ENCODE measurements at regions not wholly inside any gene's neighbourhood (a gene's known extent, or its start where the extent isn't known, plus 50 kb on each side); places are given as distances from the start of the nearest gene placed in this dataset.
"Not testable (repeated sequence)": the region's sequence is repeated elsewhere in the genome, so short reads cannot be mapped to it uniquely, and the experiment has no call there.

DNA sequence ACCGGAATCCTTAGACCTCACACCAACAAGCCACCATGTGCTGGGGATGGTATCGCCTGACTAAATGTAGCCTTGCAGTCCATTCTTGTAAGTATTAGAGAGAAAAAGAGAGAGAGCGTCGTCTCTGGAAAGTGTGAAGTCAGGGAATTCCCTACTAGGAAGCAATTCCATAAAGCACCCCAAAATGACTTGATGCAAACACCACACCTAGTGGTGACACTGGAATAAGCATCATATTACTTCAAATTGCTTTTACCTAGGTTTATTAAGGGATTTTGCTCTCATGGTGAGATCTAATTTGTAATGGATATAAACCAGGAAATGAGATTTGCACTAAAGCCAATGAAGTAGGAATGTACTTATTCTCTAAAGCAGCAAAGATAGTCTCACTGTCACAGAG is 111.4 kb upstream of the METTL9 start:
- H3K27me3 Mint-ChIP-seq (ENCODE audit: low read depth); H3K4me3 Mint-ChIP-seq (ENCODE audit: low read depth); H3K9me3 Mint-ChIP-seq; DNase-seq (ENCODE audit: low spot score); H3K4me1 Mint-ChIP-seq (ENCODE audit: low read depth); H3K27ac Mint-ChIP-seq; H3K36me3 Mint-ChIP-seq (ENCODE audit: low read depth); intact Hi-C loops (cut with micrococcal nuclease): not testable (repeated sequence)

DNA sequence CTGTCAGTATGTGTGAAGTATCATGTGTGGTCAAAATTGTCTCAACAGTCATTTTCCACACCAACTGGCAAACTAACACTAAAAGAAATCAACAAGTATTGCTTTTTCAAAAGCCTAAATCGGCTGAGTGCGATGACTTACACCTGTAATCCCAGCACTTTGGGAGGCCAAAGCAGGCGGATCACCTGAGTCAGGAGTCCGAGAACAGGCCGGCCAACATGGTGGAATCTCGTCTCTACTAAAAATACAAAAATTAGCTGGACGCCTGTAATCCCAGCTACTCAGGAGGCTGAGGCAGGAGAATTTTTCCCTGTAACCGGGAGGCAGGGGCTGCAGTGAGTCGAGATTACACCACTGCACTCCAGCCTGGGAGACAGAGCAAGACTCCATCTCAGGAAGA is 100.3 kb upstream of the METTL9 start:
- H3K36me3 Mint-ChIP-seq (ENCODE audit: low read depth), result peaks cover 12% of the 10 kb centered on the region
- H3K4me1 Mint-ChIP-seq (ENCODE audit: low read depth); H3K27ac Mint-ChIP-seq; intact Hi-C loops (cut with micrococcal nuclease); H3K27me3 Mint-ChIP-seq (ENCODE audit: low read depth); H3K9me3 Mint-ChIP-seq; H3K4me3 Mint-ChIP-seq (ENCODE audit: low read depth): not testable (repeated sequence)
- DNase-seq (ENCODE audit: low spot score), result peak; percentile 7

DNA sequence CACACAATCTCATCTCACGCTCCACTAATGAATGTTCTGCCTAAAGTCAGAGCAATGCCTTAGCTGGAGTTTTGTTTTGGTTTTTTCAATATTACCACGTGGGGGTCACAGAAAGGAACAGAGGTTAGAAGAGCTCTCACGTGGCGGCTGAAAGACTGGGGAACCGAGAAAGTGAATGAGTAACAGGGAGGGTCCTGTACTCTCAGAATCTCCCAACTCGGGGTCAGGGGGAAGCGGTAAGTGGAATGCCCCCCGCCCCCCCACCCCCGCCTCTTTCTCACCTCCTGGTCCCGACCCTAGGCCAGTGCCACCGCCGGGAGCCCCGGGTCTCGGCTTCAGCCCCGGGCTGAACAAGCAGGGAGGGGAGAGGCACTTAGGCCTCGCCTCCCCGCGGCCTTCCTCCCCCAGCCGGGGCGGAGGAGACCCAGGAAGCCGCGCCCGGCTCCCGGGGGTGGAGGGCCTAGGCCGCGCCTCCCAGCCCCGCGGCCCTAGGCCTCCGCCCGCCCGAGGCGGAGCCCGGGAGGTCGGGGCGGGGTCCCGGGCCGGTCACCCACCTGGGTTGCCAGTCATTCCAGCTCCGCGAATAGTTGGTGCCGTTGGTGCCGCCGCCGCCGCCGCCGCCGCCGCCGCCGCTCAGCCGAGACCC is 98.0 kb upstream of the METTL9 start:
- H3K9me3 Mint-ChIP-seq; intact Hi-C loops (cut with micrococcal nuclease); H3K27me3 Mint-ChIP-seq (ENCODE audit: low read depth); H3K4me1 Mint-ChIP-seq (ENCODE audit: low read depth): not testable (repeated sequence)
- peak overlapping the region; percentile 88 for H3K27ac Mint-ChIP-seq
- H3K4me3 Mint-ChIP-seq (ENCODE audit: low read depth), result peak overlapping the region; percentile 85
- H3K36me3 Mint-ChIP-seq (ENCODE audit: low read depth), result peaks cover 16% of the 10 kb centered on the region
- DNase-seq (ENCODE audit: low spot score), result peak; percentile 77

DNA sequence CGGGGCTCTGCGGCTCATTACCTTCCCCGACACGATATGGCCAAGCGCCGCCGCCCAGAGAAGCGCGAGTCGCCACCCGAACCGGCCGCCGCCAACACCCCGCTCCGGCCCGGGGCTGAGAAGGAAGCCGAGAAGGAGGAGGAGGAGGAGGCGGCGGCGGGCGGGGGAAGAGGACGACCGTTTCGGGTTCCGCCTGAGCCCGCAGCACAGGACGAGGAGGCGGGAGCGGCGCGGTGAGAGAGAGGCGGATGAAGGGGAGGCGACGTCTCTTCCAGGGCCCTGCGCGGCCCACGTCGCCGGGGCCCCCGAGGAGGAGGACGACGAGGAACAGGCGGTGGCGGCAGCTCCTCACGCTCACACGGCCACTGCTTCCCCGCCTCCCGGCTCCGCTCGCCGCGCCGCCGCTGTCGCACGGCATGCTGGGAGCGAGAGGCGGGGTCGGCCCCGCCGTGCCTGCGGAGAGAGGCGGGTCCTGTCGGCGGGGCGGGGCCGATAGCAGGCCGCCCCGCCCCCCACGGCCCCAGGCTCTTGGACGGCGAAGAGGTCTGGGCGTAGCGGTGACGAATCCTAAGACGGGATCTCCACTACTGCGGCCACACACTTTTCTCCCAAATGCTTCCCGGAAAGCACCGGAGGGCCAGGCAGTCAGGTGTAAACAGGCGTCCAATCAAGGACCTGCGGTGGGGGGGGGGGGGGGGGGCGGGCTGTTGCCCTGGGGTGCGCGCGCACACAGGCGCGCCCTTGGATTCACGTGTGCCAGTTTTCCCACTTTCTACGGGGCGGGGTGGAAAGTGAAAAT is 97.3 kb upstream of the METTL9 start:
- DNase-seq (ENCODE audit: low spot score), result peak; percentile 93
- Mint-ChIP-seq H3K27ac (peak overlapping the region; percentile 88), H3K9me3 (no peaks in the 10 kb centered on the region), H3K27me3 (ENCODE audit: low read depth) (no peaks in the 10 kb centered on the region), H3K4me3 (ENCODE audit: low read depth) (peak overlapping the region; percentile 81), H3K36me3 (ENCODE audit: low read depth) (peaks cover 22% of the 10 kb centered on the region), H3K4me1 (ENCODE audit: low read depth) (peaks cover 14% of the 10 kb centered on the region)
- intact Hi-C loops (cut with micrococcal nuclease), result no loop called here

DNA sequence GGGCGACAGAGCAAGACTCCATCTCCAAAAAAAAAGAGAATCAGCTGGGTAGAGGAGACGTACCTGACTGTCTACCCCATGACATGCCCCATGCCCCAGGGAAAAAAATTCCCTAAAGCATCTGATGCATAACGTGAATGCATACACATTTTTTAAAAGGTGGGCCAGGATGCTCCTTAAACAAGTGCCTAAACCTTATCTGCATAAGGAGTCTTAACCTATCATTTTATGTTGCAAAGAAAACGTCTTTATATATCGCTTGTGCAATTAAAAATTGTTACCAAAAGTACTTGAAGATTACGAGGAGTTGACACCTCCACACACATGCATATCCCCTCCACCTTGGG is 95.8 kb upstream of the METTL9 start:
- DNase-seq (ENCODE audit: low spot score); H3K27me3 Mint-ChIP-seq (ENCODE audit: low read depth); intact Hi-C loops (cut with micrococcal nuclease); H3K9me3 Mint-ChIP-seq: not testable (repeated sequence)
- Mint-ChIP-seq H3K4me1 (ENCODE audit: low read depth) (peaks cover 26% of the 10 kb centered on the region), H3K36me3 (ENCODE audit: low read depth) (peaks cover 36% of the 10 kb centered on the region), H3K27ac (peak overlapping the region; percentile 75), H3K4me3 (ENCODE audit: low read depth) (peak overlapping the region; percentile 26)

DNA sequence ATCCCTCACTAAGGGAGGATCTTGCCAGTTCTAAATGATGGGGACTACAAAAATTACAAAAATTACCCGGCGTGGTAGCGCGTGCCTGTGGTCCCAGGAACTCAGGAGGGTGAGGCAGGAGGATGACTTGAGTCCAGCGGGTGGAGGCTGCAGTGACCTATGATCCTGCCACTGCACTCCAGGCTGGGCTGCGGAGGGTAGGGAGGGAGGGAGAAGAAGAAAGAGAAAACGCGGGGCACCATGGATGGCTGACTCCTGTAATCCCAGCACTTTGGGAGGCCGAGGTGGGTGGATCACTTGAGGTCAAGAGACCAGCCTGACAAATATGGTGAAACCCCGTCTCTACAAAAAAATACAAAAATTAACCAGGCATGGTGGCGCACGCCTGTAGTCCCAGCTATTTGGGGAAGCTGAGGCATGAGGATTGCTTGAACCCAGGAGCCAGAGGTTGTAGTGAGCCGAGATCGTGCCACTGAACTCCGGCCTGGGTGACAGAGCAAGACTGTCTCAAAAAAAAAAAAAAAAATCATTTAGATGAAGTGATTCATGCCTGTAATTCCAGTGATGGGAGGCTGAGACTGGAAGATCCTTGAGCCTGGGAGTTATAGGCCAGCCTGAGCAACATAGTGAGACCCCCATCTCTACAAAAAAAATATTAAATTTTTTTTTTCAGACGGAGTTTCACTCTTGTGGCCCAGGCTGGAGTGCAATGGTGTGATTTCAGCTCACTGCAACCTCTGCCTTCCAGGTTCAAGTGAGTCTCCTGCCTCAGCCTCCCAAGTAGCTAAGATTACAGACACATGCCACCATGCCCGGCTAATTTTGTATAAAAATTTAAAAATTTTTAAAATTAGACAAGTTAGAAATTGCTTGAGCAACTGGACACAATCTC is 95.2 kb upstream of the METTL9 start:
- intact Hi-C loops (cut with micrococcal nuclease); H3K9me3 Mint-ChIP-seq; H3K4me3 Mint-ChIP-seq (ENCODE audit: low read depth); H3K27me3 Mint-ChIP-seq (ENCODE audit: low read depth): not testable (repeated sequence)
- Mint-ChIP-seq H3K36me3 (ENCODE audit: low read depth) (peaks cover 41% of the 10 kb centered on the region), H3K4me1 (ENCODE audit: low read depth) (peaks cover 32% of the 10 kb centered on the region), H3K27ac (peak overlapping the region; percentile 75)
- DNase-seq (ENCODE audit: low spot score), result peak; percentile 10

DNA sequence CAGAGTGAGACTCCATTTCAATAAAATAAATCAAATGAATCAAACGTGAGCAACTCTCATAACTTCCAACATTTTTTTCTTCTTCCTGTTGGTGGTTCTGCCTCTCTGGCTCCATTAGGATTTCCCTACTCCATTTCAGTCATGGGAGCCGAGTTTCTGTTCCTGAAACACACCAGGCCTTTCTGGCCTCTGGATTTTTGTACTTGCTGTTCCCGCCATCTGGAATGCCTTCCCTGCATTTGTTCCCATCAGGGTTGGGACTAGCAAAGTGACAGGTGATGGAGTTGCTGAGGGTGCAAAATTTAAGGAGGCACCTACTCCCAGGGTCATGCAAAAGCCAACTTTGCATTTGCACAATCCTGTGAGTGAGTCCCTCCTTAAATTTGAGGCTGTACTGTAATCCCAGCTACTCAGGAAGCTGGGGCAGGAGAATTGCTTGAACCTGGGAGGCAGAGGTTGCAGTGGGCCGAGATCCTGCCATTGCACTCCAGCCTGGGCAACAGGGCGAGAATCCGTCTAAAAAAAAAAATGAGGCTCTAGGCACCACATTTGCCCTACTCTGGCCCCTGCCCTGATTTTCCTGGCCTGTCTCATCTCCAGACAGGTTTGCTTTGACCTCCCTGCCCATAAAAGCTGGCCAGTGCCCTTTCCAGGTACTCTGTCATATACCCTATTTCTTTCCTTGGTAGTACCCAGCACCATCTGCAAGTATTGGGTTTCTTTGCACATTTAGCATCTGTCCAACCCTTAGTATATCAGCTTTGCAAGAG is 93.4 kb upstream of the METTL9 start:
- Mint-ChIP-seq H3K4me3 (ENCODE audit: low read depth) (peak overlapping the region; percentile 78), H3K4me1 (ENCODE audit: low read depth) (peaks cover 41% of the 10 kb centered on the region), H3K27ac (peak overlapping the region; percentile 88), H3K36me3 (ENCODE audit: low read depth) (peaks cover 55% of the 10 kb centered on the region)
- intact Hi-C loops (cut with micrococcal nuclease); H3K27me3 Mint-ChIP-seq (ENCODE audit: low read depth); H3K9me3 Mint-ChIP-seq: not testable (repeated sequence)
- DNase-seq (ENCODE audit: low spot score), result peak; percentile 7

DNA sequence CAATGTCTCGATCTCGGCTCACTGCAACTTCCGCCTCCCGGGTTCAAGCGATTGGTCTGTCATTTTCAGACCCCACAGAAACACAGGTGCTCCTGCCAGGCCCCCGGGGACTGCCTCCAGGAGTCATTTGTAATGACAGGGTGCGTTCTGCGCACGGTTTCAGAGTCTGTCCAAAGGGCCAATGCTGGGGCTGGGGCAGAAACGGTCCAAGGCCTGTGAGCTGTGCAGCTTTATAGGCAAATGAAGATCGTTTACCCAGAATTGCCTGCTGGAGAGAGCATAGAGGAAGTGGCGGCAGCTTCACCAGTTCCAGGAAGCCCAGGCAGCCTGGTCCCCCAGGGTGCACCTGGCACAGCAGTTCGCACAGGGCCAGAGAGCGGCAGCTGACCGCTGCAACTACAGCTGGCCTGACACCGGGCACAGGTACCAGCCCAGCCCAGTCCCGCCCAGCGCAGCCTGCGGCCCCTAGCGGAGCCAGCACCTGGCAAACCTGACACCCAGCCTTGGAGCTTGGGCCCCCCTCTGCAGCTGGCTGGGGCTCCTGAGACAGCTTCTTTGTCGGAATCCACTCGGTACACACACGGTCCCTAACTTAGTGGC is 92.4 kb upstream of the METTL9 start:
- peak; percentile 71 for DNase-seq (ENCODE audit: low spot score)
- Mint-ChIP-seq H3K4me1 (ENCODE audit: low read depth) (peaks cover 50% of the 10 kb centered on the region), H3K36me3 (ENCODE audit: low read depth) (peaks cover 61% of the 10 kb centered on the region), H3K4me3 (ENCODE audit: low read depth) (peak overlapping the region; percentile 78), H3K27ac (peak overlapping the region; percentile 88)
- intact Hi-C loops (cut with micrococcal nuclease); H3K9me3 Mint-ChIP-seq; H3K27me3 Mint-ChIP-seq (ENCODE audit: low read depth): not testable (repeated sequence)

DNA sequence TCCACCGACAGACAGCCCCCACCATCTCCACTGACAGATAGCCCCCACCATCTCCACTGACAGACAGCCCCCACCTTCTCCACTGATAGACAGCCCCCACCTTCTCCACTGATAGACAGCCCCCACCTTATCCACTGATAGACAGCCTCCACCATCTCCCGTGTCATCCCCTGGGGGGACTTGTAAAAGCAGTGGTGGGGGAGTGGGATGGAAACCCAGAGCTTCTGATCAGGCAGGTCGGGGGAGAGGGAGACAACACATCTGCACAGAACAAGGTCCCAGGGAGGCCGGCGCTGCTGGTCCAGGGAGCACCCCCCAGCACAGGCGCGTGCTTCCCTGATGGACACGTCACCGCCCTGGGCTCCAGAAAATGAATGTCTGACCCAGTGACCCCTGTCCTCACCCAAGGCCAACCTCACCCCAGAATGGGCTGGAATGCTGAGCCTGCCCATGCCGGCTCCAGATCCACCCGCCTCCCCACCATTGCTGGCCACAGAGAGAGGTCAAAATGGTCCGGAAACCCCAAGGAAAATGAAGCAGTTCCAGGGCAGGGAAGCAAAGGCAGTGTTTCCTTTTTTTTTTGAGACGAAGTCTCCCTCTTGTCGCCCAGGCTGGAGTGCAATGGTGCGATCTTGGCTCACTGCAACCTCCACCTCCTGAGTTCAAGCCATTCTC is 91.6 kb upstream of the METTL9 start:
- Mint-ChIP-seq H3K4me3 (ENCODE audit: low read depth) (peak overlapping the region; percentile 78), H3K27ac (peak overlapping the region; percentile 88), H3K36me3 (ENCODE audit: low read depth) (peaks cover 66% of the 10 kb centered on the region), H3K4me1 (ENCODE audit: low read depth) (peaks cover 50% of the 10 kb centered on the region)
- H3K27me3 Mint-ChIP-seq (ENCODE audit: low read depth); intact Hi-C loops (cut with micrococcal nuclease); DNase-seq (ENCODE audit: low spot score); H3K9me3 Mint-ChIP-seq: not testable (repeated sequence)

DNA sequence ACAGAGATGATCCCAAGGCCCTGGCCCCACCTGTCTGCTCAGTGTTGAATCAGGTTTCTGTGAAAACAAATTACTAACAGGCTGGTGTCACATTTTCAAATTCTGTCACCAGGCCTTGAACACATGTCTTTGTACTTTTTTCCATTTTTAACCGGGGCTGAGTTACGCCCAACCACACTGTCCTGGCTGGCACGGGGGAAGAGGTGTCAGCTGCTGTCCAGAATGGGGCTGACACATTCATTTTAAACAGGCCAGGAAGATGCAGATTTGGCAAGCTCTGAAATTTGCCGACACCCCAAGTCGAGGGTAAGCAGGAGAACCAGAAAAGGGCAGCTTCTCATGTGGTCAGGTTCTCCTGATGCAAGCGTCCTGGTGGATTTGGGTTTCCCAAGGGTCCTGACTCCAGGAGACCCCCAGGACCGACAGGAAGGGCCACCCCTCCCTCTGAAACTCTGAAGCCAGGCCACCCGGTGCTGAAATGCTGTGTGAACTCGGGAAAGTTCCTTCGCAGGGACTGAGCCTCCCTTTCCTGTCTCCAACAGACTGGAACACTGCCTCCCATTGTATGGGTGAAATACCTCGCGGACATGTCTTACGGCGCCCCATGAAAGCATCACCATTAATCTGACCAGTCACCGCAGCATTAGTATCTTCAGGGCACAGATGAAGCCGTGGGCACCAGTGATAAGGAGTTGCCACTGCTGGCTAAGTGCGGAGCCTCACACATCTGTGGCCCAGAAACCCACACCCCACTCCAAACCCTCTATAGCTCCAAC is 90.5 kb upstream of the METTL9 start:
- Mint-ChIP-seq H3K27ac (peak overlapping the region; percentile 88), H3K36me3 (ENCODE audit: low read depth) (peaks cover 59% of the 10 kb centered on the region), H3K4me3 (ENCODE audit: low read depth) (peak overlapping the region; percentile 78), H3K4me1 (ENCODE audit: low read depth) (peaks cover 51% of the 10 kb centered on the region)
- DNase-seq (ENCODE audit: low spot score); H3K27me3 Mint-ChIP-seq (ENCODE audit: low read depth); H3K9me3 Mint-ChIP-seq; intact Hi-C loops (cut with micrococcal nuclease): not testable (repeated sequence)

DNA sequence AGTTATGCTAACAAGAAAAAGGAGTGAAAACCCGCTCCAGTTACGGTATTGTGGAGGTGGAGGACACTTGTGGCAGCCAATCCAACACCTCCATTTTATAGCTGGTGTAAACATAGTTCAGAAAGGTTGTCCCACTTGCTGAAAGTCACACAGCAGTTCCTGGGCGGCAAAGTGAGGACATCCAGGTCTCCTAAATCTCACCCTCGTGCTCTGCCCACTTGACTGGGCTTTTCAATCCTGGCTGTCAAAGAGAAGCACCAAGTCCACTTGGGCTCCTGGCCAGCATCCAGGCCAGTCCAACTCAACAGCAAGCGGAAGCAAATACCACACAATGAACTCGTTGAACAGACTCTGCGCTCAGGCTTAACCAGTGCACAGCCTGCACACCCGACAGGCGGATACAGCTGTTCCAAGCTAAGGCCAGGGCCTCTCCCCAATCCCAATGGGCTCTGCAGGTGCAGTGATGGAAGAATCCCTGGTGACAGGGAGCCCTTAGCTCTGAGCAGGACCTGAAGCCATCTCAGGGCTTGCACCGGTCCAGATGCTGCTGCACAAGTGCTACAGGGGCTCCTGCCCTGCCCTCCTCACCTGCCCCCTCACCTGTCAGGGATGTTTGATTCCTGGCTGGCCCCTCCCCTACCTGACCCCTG is 89.8 kb upstream of the METTL9 start:
- Mint-ChIP-seq H3K27ac (peak overlapping the region; percentile 88), H3K4me1 (ENCODE audit: low read depth) (peaks cover 57% of the 10 kb centered on the region), H3K36me3 (ENCODE audit: low read depth) (peaks cover 61% of the 10 kb centered on the region), H3K4me3 (ENCODE audit: low read depth) (peak overlapping the region; percentile 35)
- DNase-seq (ENCODE audit: low spot score); intact Hi-C loops (cut with micrococcal nuclease); H3K27me3 Mint-ChIP-seq (ENCODE audit: low read depth); H3K9me3 Mint-ChIP-seq: not testable (repeated sequence)
